Endothelial cell of umbilical vein (primary cell): ENCODE measurements at regions not wholly inside any gene's neighbourhood (a gene's known extent, or its start where the extent isn't known, plus 50 kb on each side); places are given as distances from the start of the nearest gene placed in this dataset.

Experiments
- CTCF ChIP-seq, 2 donors: IDR thresholded peaks; 1 replicate in 1 of 2; 2 replicates in 1 of 2; pipeline ENCODE4 v1.5.1; 2011; ENCODE audit warnings: low read length in 2 of 2, mild to moderate bottlenecking in 2 of 2, moderate library complexity in 2 of 2, control low read depth in 1 of 2, inconsistent platforms in 1 of 2, low read depth in 1 of 2; ENCODE audit not compliant: insufficient read depth in 1 of 2; ENCODE audit errors: extremely low read depth in 1 of 2
- EZH2 ChIP-seq: IDR thresholded peaks from 2 replicates; pipeline ENCODE4 v1.6.1; 2012; ENCODE audit warnings: borderline replicate concordance, low read depth, mild to moderate bottlenecking, moderate library complexity, low read length, inconsistent platforms; ENCODE audit not compliant: severe bottlenecking
- FOS ChIP-seq: IDR thresholded peaks from 2 replicates; pipeline ENCODE4 v1.6.1; 2011; ENCODE audit warnings: mild to moderate bottlenecking, low read length, moderate library complexity, borderline replicate concordance; ENCODE audit not compliant: insufficient read depth
- GATA2 ChIP-seq: IDR thresholded peaks from 2 replicates; pipeline ENCODE4 v1.7.0; 2011; ENCODE audit warnings: low read depth, mild to moderate bottlenecking, moderate library complexity, mixed read lengths, low read length; ENCODE audit not compliant: insufficient read length, insufficient read depth
- POLR2A ChIP-seq: IDR thresholded peaks from 2 replicates; pipeline ENCODE4 v1.6.1; 2012; ENCODE audit warnings: low read depth, mild to moderate bottlenecking, control low read depth, low read length
- POLR2AphosphoS5 ChIP-seq: IDR thresholded peaks from 2 replicates; pipeline ENCODE4 v1.6.1; 2012; ENCODE audit warnings: low read depth, mild to moderate bottlenecking, control low read depth, low read length, moderate library complexity; ENCODE audit not compliant: insufficient read depth
- TF ChIP-seq, protein P1 (sequence below): IDR thresholded peaks from 2 replicates; pipeline ENCODE4 v1.6.1; 2011; ENCODE audit not compliant: insufficient read depth, insufficient read length

DNA sequence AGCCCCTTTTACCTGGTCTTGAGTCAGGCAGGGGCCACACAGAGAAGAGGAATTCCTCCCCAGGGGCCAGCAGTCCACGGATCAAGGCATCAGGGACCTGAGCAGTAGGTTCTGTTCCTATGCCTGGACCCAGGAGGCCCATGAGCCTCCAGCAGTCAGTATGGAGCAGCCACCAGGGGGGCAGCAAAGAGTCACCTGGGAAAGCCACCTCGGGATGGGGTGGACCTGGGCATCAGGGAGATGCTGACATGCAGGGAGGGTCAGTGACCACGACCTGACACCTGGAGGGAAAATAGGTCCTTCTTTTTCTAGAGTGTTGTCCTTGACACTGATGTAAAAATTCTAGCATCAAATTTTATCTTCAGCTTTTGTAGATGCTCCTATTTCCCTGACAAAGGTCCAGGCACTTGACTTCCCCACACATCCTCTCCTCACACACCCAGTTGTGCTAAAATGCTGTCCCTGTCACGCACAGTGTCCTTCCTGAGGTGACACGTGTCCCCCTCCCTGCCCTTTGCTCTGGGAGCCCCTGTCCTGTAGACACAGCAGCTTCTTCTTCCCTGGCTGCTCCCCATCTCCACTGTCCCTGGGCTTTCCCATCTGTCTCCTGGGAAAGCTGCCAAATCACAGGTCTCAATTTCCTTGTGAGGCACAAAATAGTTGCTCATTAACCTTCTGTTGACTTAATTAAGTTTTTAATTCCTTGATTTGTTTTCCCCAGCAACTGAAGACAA, 70.0 kb upstream of the IGLL5 start:
- no peak for TF ChIP-seq CTCF (IDR thresholded peaks at IDR 0.05; ENCODE audit: extremely low read depth in 1 of 2, insufficient read depth in 1 of 2, low read depth in 1 of 2, low read length in 2 of 2)
- no peak for TF ChIP-seq POLR2A
- TF ChIP-seq, protein P1, sequence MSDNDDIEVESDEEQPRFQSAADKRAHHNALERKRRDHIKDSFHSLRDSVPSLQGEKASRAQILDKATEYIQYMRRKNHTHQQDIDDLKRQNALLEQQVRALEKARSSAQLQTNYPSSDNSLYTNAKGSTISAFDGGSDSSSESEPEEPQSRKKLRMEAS: no peak
- no peak for TF ChIP-seq POLR2AphosphoS5
- TF ChIP-seq EZH2: no peak
- TF ChIP-seq GATA2: no peak
- no peak for TF ChIP-seq FOS
